ENCODE measurements at regions not wholly inside any gene's neighbourhood (a gene's known extent, or its start where the extent isn't known, plus 50 kb on each side); places are given as distances from the start of the nearest gene placed in this dataset.
"Not testable (repeated sequence)": the region's sequence is repeated elsewhere in the genome, so short reads cannot be mapped to it uniquely, and the experiment has no call there.

DNA sequence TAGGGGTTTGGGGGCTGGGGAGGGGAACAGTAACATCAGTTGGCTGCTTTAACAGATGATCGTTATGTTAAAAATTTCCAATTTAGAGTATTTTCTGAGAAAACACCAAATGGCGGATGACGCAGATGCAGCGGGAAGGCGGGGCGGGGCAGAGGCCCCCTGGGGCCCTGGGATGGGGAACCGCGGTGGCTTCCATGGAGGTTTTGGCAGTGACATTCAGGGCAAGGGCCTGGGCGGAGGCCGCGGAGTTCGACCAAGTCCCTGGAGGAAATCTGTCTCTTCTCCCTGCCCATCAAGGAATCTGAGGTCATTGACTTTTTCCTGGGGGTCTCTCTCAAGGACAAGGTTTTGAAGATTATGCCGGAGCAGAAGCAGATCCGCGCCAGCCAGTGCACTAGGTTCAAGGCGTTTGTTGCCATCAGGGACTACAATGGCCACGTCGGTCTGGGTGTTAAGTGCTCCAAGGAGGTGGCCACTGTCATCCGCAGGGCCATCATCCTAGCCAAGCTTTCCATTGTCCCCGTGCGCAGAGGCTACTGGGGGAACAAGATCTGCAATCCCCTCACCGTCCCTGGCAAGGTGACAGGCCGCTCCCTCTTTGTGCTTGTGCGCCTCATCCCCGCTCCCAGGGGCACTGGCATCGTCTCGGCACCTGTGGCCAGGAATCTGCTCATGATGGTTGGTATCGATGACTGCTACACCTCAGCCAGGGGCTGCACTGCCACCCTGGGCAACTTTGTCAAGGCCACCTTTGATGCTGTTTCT is 310.2 kb downstream of the PTPRC start:
- intact Hi-C loops (cut with DNase I), result no loop called here
- no peak for DNase-seq

DNA sequence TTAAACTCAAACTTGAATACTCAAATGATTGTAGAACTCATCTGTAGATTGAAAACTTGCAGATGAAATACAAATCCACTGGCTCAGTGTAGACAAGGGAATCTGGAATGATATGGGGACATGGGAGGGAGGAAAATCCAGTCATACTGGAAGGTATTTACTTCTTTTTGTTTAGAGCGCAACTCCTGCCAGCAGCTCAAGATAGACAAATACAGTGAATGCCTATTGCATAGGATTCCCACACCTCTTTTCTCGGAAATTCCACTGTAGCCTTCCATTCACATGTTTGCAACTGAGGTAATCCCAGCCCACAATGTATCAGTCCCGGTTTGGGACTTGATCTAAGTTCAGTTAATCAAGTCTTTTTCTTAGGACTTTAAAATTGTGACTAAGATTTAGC is 311.2 kb downstream of the PTPRC start:
- intact Hi-C loops (cut with DNase I), result no loop called here
- DNase-seq, result no peak

DNA sequence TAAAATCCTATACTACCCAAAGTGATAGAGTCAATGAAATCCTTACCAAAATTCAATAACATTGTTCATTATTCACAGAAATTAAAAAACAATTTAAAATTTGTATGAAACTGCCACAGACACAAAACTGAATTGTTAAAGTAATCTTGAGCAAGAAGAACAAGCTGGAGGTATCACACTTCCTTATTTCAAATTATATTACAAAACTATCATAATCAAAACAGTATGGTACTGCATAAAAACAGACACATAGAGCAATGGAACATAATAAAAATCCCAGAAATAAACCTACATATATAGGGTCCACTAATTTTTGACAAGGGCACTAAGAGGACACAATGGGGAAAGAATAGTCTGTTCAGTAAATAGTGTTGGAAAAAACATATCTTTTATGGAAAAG is 316.2 kb downstream of the PTPRC start:
- DNase-seq, result no peak
- intact Hi-C loops (cut with DNase I), result no loop called here

DNA sequence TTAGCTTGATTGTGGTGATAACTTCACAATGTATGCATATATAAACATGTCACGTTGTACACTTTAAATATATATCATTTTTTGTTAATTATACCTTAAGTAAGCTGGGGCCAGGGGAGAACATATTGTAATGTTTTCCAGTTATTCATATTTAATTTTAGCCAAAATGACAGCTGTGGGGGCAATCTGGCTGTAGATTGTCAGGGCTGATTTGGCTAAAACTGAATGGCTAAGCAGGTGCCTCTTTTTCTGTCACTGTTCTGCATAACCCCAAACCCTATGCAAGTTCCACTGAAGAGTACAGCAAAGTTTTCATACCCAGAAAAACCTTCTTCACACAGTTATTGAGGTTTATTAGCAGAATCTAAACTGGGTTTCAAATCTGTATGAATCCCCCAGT is 318.2 kb downstream of the PTPRC start:
- intact Hi-C loops (cut with DNase I), result no loop called here
- DNase-seq, result no peak

DNA sequence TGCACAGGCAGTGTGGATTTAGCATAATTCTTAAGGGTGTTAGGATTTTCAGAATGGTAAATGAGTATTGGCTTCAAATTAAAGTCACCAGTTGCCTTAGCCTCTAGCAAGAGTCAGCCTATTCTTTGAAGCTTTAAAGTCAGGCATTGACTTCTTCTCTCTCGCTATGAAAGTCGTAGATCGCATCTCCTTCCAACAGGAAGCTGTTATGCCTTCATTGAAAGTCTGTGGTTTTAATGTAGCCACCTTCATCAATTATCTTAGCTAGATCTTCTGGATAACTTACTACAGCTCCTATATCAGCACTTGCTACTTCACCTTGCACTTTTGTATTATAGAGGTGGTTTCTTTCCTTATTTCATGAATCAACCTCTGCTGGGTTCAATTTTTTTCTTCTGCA is 320.2 kb downstream of the PTPRC start:
- intact Hi-C loops (cut with DNase I), result no loop called here
- no peak for DNase-seq

DNA sequence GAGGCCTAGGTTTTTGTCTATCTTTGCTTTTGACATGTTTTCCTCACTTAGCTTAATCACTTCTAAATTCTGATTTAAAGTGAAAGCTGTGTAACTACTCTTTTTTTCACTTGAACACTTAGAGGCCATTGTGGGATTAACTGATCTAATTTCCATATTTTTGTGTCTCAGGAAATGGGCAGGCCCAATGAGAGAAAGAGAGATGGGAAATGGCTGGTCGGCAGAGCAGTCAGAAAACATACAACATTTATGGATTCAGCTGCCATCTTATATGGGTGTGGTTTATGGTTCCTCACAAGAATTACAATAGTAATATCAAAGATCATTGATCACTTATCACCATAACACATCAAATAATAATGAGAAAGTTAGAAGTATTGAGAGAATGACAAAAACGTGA is 320.8 kb downstream of the PTPRC start:
- DNase-seq, result no peak
- intact Hi-C loops (cut with DNase I), result no loop called here

DNA sequence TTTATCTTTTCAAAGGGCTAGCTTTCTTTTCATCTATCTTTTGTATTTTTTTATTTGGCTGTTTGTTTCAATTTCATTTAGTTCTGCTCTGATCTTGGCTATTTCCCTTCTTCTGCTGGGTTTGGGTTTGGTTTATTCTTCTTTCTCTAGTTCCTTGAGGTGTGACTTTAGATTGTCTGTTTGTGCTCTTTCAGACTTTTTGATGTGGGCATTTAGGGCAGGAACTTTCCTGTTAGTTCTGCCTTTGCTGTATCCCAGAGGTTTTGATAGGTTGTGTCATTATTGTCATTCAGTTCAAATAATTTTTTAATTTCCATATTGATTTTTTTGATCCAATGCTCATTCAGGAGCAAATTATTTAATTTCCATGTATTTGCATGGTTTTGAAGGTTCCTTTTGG is 325.0 kb downstream of the PTPRC start:
- DNase-seq; intact Hi-C loops (cut with DNase I): not testable (repeated sequence)

DNA sequence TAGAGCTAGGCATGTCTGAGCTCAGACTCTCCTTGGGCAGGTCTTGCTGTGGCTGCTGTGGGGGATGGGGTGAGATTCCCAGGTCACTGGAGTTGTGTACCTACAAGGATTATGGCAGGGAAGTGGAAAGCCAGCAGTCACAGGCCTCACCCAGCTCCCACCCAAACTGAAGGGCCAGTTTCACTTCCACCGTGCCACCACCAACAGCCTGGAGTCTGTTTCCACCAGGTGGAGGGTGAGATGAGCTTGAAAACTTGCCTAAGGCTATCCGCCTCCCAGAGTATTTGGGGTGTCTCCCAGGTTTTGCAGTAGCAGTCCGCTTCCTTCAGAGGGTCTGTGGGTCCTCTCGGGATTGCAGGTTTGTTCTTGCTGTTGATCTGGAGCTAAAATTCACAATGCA is 327.7 kb downstream of the PTPRC start:
- intact Hi-C loops (cut with DNase I), result no loop called here

DNA sequence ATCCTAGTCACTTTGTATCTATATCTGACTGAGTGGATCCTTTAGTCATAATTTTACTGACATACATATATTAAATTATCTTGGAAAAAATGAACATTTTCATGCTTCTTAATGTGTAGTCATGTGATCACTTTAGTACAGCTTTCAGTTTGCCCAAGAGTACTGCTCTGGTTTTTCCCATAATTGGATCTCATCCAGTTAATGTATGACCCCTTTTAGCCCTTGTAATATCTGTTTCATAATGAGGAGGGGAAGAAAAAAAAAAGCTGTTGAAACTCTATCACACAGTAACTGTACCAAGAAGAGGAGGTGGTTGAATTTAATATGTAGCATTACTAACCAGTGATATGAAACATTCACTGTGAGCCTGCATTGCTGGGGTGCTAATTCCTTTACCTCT is 328.7 kb downstream of the PTPRC start:
- DNase-seq, result no peak
- intact Hi-C loops (cut with DNase I), result no loop called here

More for the DNA sequence above, 327.7 kb downstream of the PTPRC start:
- no peak for DNase-seq

DNA sequence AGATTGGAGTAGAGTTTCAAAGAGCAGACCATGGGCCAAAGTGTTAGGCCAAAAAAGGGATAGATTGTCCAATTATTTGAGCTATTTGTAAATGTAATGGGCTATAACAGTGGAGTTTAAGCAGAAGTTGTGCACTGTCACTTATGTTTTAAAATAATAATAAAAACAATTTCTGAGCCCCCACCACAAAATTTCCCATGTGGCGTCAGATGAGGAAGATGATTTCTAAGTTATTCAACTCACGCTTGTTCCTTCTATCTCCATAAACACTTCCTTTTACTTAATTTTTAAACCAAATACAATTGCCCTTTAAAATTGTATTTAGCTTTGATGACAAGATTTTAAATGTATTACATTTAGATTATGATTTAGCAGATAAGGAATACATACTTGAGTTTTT is 330.0 kb downstream of the PTPRC start:
- DNase-seq, result no peak
- intact Hi-C loops (cut with DNase I), result no loop called here

DNA sequence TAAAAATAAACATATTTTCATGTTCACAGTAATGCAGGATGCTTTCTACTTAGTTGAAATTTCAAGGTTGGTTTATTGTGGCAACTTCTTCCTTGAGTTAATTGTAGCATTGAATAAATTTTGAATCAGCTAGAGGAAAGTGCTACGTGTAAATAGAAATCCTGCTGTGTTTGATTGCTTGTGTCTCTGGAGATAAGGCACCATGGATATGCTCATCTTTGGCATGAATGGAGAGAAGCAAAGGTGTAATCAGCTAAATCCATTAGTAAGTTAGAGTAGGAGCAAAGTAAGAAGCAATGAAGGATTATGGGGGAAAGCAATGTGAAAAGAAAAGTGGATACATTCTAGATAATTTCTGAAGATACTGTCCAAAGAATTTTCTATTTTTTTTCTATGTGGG is 331.1 kb downstream of the PTPRC start:
- intact Hi-C loops (cut with DNase I), result no loop called here
- no peak for DNase-seq

DNA sequence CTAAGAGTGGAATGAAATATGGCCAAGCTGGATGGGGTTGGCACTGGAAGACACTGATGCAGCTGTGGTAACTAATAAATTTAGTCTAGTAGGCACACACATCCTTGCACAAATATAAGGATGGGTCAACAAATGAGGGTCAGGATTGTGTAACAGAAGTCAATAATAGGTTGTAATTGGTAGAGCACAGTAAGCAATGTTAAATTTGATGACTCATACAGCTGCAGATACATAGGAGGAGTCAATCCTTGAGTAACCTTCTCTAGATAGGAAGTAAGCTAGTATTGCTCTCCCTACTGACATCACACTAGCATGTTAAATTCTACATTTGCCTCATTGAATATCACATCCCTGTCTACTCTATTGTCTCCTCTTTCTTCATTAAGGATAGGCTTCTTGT is 332.1 kb downstream of the PTPRC start:
- no peak for DNase-seq
- intact Hi-C loops (cut with DNase I), result no loop called here

DNA sequence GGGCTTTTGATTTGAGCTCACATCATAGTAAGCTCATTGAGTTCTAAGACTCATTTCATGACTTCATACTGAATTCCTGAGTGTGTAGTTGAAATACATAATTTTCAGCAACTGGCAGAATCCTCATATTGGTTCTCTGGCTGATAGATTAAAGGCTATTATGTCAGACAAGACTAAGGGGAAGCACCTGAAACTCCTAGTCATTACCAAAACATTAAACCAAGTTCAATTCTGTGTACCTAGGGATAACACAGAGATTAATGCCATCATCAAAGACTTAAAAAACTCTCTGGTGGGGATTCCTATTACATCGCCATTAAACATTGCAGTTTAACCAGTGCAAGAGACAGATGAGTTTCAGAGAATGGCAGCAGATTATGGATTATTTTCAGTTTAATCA is 339.1 kb downstream of the PTPRC start:
- DNase-seq, result no peak
- intact Hi-C loops (cut with DNase I), result no loop called here

DNA sequence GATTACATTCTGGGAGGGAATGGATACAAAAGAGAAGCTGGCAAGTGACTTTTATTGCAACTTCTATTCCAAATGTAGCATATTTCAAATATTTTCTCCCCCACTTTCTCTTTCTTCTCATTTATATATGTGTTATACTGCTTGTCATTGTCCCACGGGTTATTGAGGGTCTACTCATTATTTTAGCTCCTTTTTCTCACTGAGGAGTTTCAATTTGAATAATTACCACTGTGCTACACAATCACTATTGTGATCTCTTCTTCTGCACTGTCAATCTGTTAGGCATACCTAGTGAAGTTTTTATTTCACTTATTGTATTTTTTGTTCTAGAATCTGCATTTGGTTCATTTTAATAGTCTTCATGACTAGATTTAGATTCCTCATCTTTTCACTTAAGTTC is 339.7 kb downstream of the PTPRC start:
- DNase-seq, result no peak
- intact Hi-C loops (cut with DNase I), result no loop called here

DNA sequence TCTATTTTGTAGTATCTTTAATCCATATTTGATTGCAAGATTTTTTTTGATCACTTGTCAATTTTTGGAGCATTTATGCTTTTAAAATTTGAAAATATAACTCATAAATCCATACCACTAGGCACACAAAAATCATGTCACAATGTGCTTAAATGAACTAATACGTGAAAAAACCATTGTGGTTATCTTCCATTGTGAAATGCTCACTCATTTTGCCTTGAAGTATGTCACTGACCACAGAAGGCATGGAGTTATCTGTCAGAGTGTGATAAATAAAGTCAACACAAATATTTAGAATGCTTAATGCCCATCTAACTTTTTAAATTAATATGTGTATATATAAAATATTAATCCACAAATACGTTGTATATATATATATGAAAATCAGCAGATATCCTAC is 347.2 kb downstream of the PTPRC start:
- no peak for DNase-seq
- intact Hi-C loops (cut with DNase I), result no loop called here

DNA sequence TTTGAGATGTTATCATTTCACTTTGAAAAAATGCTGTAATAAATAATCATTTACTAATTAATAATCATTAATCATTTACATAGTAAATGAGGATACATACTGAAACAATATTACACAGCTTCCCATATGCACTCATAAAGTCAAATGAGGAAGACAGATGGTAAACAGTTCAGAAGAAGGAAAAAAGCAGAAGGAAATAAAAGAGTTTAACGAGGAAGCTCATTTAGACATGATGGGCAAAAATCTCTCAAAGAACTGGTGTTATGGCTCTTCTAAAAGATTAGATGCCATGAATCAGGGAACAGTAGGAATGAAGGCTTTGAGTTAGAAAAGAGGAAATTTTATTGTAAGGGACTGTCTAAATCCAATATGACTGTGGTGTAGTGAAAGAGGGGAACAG is 347.6 kb downstream of the PTPRC start:
- intact Hi-C loops (cut with DNase I), result no loop called here
- DNase-seq, result no peak

DNA sequence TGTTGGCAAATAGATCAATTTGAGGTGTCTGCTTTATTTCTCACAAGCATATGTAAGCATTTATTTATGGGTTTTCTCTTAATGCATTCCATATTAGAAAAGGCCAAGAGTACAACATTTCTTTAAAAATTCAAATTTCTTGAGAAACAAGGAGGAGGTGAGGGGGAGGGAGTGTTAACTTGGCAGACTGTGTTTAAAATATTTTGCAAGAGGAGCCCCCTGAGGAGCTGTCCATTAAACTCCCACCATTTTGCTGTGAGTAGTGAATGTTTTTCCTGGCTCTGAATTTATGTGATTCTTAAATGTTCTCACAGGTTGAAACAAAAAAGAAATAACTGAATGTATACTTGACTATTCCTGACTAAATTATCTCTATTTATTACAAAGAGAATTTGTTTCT is 363.8 kb downstream of the PTPRC start:
- intact Hi-C loops (cut with DNase I), result no loop called here

DNA sequence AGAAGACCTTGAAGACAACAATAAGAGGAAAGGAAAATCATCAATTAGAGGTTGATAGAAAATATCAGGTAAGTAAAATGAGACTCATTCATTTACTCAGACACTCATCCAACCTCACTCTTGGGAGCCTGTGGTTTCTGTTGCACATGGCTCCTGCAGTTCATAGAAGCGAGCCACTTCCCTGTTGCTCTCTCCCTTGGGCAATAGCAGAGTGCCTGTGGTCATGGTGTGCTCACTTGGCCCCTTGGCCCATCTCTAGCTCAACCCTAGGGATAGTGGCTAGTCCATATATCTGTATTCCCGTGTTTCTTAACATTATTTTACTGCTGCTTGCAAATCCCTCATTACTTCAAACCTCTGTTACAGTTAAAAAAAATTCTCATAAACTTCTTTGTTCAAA is 368.6 kb downstream of the PTPRC start:
- intact Hi-C loops (cut with DNase I), result no loop called here
- no peak for DNase-seq

More for the DNA sequence above, 363.8 kb downstream of the PTPRC start:
- DNase-seq, result no peak

DNA sequence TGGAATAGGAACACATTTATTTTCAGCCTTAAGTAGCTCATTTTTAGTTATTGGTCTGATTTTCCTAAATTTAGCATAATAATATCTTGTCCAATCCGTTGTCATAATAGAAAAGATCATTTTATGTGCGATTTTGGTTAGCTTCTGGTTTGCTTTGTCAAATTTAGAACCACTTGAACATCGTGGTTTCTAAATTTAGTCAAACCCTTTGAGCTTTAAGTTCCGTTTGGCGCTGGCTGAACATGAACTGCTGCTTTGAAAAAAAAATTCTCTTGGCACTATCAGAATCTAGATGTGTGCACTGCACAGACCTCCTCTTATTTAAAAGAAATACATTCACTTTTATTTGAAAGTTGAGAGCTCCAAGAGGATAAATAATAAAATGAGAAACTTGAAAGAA is 370.6 kb downstream of the PTPRC start:
- intact Hi-C loops (cut with DNase I), result no loop called here
- peak in 2 of 42 donors; percentile 17 to 50 for DNase-seq

DNA sequence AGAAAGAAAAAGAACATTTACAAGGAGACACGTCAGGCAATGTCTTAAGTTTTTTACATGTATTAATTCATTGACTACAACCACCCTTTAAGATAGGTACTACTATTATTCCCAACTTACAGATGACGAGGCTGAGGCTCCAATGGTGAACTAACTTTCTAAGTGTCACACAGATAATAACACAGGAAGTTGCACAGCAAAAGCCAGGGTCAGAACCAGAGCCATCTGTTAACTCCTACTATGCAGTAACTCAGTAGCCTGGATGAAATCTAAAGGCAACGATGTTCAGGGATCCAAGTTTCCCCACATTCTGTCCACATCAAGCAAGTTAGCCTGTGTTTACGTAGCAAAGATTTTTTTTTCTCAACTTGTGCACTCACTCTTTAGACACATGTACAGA is 371.7 kb downstream of the PTPRC start:
- intact Hi-C loops (cut with DNase I), result no loop called here
- no peak for DNase-seq

DNA sequence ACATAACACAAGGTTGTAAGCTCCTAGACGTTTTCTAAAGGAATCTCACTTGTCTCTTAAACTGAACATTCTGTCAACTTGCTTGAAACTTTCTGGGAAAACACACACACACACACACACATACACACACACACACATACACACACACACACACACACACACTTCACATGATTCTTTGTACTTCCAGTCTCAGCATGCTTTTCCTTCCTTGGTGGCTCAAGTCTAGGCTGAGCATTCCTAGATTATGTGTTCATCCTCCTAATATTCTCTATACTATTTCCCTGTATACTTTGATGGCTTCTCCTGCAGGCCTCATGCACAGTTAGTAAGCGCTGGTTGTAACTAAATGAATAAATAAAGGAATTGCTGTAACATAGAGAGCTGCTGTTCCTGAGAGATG is 372.1 kb downstream of the PTPRC start:
- no peak for DNase-seq
- intact Hi-C loops (cut with DNase I), result no loop called here

DNA sequence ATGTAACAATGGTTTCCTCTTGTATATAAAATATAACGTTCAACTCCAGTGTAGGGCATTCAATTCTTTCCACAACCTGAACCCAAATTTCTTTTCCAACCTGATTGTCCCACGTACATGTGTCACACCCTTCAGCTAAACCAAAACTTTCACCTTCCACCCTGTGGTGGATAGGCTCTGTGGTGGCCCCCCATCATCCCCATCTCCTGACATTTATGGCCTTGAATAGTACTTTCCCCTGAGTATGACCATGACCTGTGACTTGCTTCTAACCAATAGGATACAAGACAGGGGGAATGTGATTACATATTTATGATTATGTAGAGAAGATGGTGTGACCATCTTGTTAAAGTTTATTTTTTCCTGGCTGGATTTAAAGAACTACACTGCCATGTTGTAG is 377.0 kb downstream of the PTPRC start:
- intact Hi-C loops (cut with DNase I), result no loop called here
- DNase-seq, result no peak
